ENCODE measurements at regions not wholly inside any gene's neighbourhood (a gene's known extent, or its start where the extent isn't known, plus 50 kb on each side); places are given as distances from the start of the nearest gene placed in this dataset.

DNA sequence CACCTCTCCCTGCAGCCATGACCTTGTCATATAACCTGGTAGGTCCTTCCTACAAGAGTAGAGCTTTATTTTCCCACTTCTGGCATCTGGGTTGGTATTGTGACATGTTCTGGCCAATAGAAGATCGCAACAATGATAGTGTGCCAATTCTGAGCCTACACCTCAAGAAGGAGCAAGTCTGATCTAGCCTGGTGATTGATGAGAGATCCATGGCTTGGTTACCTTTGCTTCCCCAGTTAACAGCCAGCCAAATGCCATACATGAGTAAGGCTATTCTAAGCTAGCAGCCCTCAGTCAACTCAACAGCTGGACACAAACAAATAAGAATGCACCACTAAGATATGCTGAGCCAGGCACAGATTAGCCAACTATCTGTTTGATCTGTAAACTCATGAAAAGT lies 226.7 kb downstream of the LMO4 start:
- TF ChIP-seq, protein P1, sequence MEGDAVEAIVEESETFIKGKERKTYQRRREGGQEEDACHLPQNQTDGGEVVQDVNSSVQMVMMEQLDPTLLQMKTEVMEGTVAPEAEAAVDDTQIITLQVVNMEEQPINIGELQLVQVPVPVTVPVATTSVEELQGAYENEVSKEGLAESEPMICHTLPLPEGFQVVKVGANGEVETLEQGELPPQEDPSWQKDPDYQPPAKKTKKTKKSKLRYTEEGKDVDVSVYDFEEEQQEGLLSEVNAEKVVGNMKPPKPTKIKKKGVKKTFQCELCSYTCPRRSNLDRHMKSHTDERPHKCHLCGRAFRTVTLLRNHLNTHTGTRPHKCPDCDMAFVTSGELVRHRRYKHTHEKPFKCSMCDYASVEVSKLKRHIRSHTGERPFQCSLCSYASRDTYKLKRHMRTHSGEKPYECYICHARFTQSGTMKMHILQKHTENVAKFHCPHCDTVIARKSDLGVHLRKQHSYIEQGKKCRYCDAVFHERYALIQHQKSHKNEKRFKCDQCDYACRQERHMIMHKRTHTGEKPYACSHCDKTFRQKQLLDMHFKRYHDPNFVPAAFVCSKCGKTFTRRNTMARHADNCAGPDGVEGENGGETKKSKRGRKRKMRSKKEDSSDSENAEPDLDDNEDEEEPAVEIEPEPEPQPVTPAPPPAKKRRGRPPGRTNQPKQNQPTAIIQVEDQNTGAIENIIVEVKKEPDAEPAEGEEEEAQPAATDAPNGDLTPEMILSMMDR (conservative IDR thresholded peaks at IDR 0.05; ENCODE audit: low read length): no peak
- TF ChIP-seq EZH2phosphoT487 (IDR thresholded peaks at IDR 0.05; ENCODE audit: borderline replicate concordance, low read depth, low read length): no peak

All from OCI-LY7 (cell line).